Adrenal gland (tissue), 5 donors: ENCODE measurements at regions not wholly inside any gene's neighbourhood (a gene's known extent, or its start where the extent isn't known, plus 50 kb on each side); places are given as distances from the start of the nearest gene placed in this dataset.

Experiments
- POLR2A ChIP-seq, 2 donors: fragments of 450-650 bp; IDR thresholded peaks; one replicate each; pipeline ENCODE4 v1.6.1; 2017; ENCODE audit warnings: antibody characterized with exemption in 2 of 2, mild to moderate bottlenecking in 2 of 2, moderate library complexity in 1 of 2
- TF ChIP-seq, protein P1 (sequence below), 6 experiments: fragments of 450-650 bp in 4 of 6; fragments of 200-600 bp in 2 of 6; sonication (generic) in 1 of 6; IDR thresholded peaks; 1 replicate in 5 of 6; 2 replicates in 1 of 6; pipeline versions ENCODE4 v1.5.1 to v1.8.0; 2016 to 2021; ENCODE audit warnings: antibody characterized with exemption in 6 of 6, mild to moderate bottlenecking in 2 of 6, moderate library complexity in 1 of 6
- donor health status: DM: no; HTN: no; CAD: no.

DNA sequence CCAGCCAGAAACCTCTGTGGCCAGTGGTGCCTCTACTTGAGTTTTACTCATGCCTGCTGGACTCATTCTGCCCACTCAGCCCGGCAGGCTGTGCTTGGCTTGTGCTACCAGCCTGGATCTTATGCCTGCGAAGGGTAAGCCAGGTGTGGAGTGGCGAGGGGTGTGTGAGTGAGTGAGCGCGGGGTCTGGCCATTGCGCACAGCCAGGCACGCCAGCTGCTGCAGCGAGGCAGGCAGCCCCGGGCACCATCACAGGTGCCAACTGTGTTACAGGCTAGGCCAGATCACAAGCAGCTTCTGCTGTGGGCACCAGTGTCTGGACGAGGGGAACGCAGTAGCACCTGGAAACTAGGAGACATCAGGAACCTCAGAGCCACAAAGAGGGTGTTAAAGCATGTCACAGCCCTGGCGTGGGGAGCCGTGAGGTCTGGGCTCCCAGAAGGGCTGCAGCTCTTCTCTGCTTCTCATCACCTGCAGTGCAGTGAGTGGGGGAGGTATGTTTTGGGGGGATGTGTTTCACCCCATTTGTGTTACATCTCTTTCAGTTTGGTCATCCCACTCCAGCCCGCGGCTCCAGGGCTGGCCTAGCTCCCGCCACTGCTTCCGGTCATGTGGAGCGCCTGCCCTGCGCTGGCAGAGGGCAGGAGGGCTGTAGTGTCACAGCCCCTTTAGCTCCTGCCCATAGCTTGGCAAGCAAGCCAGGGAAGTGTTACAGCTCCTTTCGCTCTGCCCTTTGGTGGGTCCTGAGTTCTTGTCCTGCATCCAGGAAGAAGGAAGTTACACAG is 379.7 kb upstream of the IMPG1 start:
- TF ChIP-seq POLR2A (IDR thresholded peaks at IDR 0.05): no peak
- TF ChIP-seq, protein P1, sequence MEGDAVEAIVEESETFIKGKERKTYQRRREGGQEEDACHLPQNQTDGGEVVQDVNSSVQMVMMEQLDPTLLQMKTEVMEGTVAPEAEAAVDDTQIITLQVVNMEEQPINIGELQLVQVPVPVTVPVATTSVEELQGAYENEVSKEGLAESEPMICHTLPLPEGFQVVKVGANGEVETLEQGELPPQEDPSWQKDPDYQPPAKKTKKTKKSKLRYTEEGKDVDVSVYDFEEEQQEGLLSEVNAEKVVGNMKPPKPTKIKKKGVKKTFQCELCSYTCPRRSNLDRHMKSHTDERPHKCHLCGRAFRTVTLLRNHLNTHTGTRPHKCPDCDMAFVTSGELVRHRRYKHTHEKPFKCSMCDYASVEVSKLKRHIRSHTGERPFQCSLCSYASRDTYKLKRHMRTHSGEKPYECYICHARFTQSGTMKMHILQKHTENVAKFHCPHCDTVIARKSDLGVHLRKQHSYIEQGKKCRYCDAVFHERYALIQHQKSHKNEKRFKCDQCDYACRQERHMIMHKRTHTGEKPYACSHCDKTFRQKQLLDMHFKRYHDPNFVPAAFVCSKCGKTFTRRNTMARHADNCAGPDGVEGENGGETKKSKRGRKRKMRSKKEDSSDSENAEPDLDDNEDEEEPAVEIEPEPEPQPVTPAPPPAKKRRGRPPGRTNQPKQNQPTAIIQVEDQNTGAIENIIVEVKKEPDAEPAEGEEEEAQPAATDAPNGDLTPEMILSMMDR (IDR thresholded peaks at IDR 0.05): no peak
